ENCODE measurements at regions not wholly inside any gene's neighbourhood (a gene's known extent, or its start where the extent isn't known, plus 50 kb on each side); places are given as distances from the start of the nearest gene placed in this dataset.

DNA sequence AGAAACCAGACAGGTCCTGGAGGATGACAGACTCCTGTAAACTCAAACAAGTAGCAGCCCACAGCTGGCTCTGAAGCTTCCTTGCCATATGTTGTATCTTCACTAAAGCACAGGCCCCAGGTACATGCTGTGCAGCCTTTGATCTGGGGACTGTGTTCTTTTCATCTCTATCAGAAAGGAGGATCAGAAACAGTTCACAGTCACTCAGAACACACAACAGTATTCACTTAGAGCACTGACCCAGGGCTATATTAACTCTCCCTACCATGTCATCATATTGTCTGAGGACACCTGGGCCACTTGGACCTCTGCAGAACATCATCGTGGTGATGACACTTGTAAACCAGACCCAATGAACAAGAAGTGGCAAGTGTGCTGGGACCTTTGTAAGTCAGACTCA, 222.0 kb downstream of the SETD4 start:
- H3K9me3 ChIP-seq, result no peaks in the 10 kb centered on the region
- H3K4me1 ChIP-seq (ENCODE audit: control insufficient read depth in 1 of 2, insufficient read depth in 2 of 2, low read depth in 1 of 2, low read length in 1 of 2), result no peaks in the 10 kb centered on the region
- H4K20me1 ChIP-seq (ENCODE audit: insufficient read depth), result no peaks in the 10 kb centered on the region
- H3K9ac ChIP-seq, result no peak overlapping the region
- no peak overlapping the region for H2AFZ ChIP-seq (ENCODE audit: low read depth)
- H3K4me2 ChIP-seq, result no peak overlapping the region
- TF ChIP-seq FOXM1 (IDR thresholded peaks at IDR 0.05; ENCODE audit: low read depth) (no peak), GABPA (IDR thresholded peaks at IDR 0.05; ENCODE audit: low read depth) (no peak), EP300 (IDR thresholded peaks at IDR 0.05; ENCODE audit: borderline replicate concordance in 1 of 2, low read depth in 1 of 2, low read length in 1 of 2) (no peak), CHD2 (IDR thresholded peaks at IDR 0.05; ENCODE audit: low read length, partially characterized antibody) (no peak), FOSL2 (IDR thresholded peaks at IDR 0.05; ENCODE audit: borderline replicate concordance, low read depth) (no peak), MXI1 (IDR thresholded peaks at IDR 0.05; ENCODE audit: low read depth, low read length) (no peak), TCF12 (IDR thresholded peaks at IDR 0.05) (no peak), NRF1 (IDR thresholded peaks at IDR 0.05; ENCODE audit: low read depth, low read length) (no peak), YY1 (IDR thresholded peaks at IDR 0.05; ENCODE audit: low read depth) (no peak)
- TF ChIP-seq, protein P1, sequence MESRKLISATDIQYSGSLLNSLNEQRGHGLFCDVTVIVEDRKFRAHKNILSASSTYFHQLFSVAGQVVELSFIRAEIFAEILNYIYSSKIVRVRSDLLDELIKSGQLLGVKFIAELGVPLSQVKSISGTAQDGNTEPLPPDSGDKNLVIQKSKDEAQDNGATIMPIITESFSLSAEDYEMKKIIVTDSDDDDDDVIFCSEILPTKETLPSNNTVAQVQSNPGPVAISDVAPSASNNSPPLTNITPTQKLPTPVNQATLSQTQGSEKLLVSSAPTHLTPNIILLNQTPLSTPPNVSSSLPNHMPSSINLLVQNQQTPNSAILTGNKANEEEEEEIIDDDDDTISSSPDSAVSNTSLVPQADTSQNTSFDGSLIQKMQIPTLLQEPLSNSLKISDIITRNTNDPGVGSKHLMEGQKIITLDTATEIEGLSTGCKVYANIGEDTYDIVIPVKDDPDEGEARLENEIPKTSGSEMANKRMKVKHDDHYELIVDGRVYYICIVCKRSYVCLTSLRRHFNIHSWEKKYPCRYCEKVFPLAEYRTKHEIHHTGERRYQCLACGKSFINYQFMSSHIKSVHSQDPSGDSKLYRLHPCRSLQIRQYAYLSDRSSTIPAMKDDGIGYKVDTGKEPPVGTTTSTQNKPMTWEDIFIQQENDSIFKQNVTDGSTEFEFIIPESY (IDR thresholded peaks at IDR 0.05; ENCODE audit: borderline replicate concordance, low read depth), result no peak
- TF ChIP-seq, protein P2, sequence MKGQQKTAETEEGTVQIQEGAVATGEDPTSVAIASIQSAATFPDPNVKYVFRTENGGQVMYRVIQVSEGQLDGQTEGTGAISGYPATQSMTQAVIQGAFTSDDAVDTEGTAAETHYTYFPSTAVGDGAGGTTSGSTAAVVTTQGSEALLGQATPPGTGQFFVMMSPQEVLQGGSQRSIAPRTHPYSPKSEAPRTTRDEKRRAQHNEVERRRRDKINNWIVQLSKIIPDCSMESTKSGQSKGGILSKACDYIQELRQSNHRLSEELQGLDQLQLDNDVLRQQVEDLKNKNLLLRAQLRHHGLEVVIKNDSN (IDR thresholded peaks at IDR 0.05; ENCODE audit: borderline replicate concordance, low read depth), result no peak
- H3K79me2 ChIP-seq (ENCODE audit: insufficient read depth), result no peaks in the 10 kb centered on the region
- CTCF ChIA-PET, result interaction anchor here (2.3 to 4.8 kb wide), 4 partner anchors 11 to 1149 kb away, joined by 23 to 89 read pairs (median 42); no protein-coding TSS in a partner anchor
- no peak for DNase-seq
- WGBS (ENCODE audit: low lambda C conversion rate), result 0% methylated on average over 1 of the region's 1 CpG
- no peaks in the 10 kb centered on the region for H3K9me2 ChIP-seq
- no peak overlapping the region for H3K27ac ChIP-seq (ENCODE audit: low read depth in 2 of 2, low read length in 1 of 2)
- H3K4me3 ChIP-seq (ENCODE audit: low read depth in 2 of 2, low read length in 1 of 2), result no peak overlapping the region
- POLR2A ChIA-PET, result no interaction called here
- no peaks in the 10 kb centered on the region for H3F3A ChIP-seq (replicated peaks; ENCODE audit: insufficient read depth)
- H3K27me3 ChIP-seq (ENCODE audit: insufficient read depth), result no peaks in the 10 kb centered on the region
- no peaks in the 10 kb centered on the region for H3K36me3 ChIP-seq (replicated peaks in 1 of 2; ENCODE audit: control insufficient read depth in 1 of 2, insufficient read depth in 2 of 2, low read length in 1 of 2)

DNA sequence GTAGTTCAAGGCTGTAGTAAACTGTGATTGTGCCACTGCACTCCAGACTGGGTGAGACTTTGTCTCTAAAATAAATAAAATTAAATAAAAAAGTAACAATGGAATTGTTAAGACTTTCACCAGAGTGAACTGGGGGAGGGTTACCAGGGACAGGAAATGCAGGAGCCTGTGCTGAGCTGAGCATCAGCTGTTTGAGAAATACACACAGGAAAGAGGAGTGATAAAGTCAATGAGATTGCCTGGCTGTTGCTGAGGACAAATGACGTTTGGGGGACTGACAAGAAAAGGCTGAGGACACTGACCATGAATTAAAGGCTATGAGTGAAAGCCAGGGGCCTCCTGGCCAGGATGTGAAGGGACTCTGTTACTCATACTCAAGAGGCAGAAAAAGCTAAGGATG, 226.3 kb downstream of the SETD4 start:
- TF ChIP-seq RCOR1 (IDR thresholded peaks at IDR 0.05; ENCODE audit: low read length) (no peak), FOXJ3 (CRISPR knock-in tag; IDR thresholded peaks at IDR 0.05) (no peak), NRF1 (IDR thresholded peaks at IDR 0.05; ENCODE audit: low read depth, low read length) (no peak), EZH2phosphoT487 (IDR thresholded peaks at IDR 0.05; ENCODE audit: borderline replicate concordance, low read depth) (no peak), FOSL2 (IDR thresholded peaks at IDR 0.05; ENCODE audit: borderline replicate concordance, low read depth) (no peak)
- TF ChIP-seq, protein P1 (IDR thresholded peaks at IDR 0.05; ENCODE audit: borderline replicate concordance, low read depth), result no peak
- TF ChIP-seq, protein P3, sequence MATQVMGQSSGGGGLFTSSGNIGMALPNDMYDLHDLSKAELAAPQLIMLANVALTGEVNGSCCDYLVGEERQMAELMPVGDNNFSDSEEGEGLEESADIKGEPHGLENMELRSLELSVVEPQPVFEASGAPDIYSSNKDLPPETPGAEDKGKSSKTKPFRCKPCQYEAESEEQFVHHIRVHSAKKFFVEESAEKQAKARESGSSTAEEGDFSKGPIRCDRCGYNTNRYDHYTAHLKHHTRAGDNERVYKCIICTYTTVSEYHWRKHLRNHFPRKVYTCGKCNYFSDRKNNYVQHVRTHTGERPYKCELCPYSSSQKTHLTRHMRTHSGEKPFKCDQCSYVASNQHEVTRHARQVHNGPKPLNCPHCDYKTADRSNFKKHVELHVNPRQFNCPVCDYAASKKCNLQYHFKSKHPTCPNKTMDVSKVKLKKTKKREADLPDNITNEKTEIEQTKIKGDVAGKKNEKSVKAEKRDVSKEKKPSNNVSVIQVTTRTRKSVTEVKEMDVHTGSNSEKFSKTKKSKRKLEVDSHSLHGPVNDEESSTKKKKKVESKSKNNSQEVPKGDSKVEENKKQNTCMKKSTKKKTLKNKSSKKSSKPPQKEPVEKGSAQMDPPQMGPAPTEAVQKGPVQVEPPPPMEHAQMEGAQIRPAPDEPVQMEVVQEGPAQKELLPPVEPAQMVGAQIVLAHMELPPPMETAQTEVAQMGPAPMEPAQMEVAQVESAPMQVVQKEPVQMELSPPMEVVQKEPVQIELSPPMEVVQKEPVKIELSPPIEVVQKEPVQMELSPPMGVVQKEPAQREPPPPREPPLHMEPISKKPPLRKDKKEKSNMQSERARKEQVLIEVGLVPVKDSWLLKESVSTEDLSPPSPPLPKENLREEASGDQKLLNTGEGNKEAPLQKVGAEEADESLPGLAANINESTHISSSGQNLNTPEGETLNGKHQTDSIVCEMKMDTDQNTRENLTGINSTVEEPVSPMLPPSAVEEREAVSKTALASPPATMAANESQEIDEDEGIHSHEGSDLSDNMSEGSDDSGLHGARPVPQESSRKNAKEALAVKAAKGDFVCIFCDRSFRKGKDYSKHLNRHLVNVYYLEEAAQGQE (IDR thresholded peaks at IDR 0.05; ENCODE audit: low read depth, low read length), result no peak
- no peak overlapping the region for H3K27ac ChIP-seq (ENCODE audit: low read depth in 2 of 2, low read length in 1 of 2)
- WGBS (ENCODE audit: low lambda C conversion rate), result 0% methylated on average over 1 of the region's 1 CpG
- H3K36me3 ChIP-seq (replicated peaks in 1 of 2; ENCODE audit: control insufficient read depth in 1 of 2, insufficient read depth in 2 of 2, low read length in 1 of 2), result no peaks in the 10 kb centered on the region
- no peak overlapping the region for H3K4me3 ChIP-seq (ENCODE audit: low read depth in 2 of 2, low read length in 1 of 2)
- no peaks in the 10 kb centered on the region for H3F3A ChIP-seq (replicated peaks; ENCODE audit: insufficient read depth)
- H3K9ac ChIP-seq, result no peak overlapping the region
- ChIA-PET POLR2A (no interaction called here), CTCF (no interaction called here)
- H3K27me3 ChIP-seq (ENCODE audit: insufficient read depth), result no peaks in the 10 kb centered on the region
- H3K9me2 ChIP-seq, result no peaks in the 10 kb centered on the region
- H4K20me1 ChIP-seq (ENCODE audit: insufficient read depth), result no peaks in the 10 kb centered on the region
- no peaks in the 10 kb centered on the region for H3K9me3 ChIP-seq
- H2AFZ ChIP-seq (ENCODE audit: low read depth), result no peak overlapping the region
- DNase-seq, result no peak
- no peak overlapping the region for H3K4me2 ChIP-seq
- no peaks in the 10 kb centered on the region for H3K4me1 ChIP-seq (ENCODE audit: control insufficient read depth in 1 of 2, insufficient read depth in 2 of 2, low read depth in 1 of 2, low read length in 1 of 2)
- H3K79me2 ChIP-seq (ENCODE audit: insufficient read depth), result no peaks in the 10 kb centered on the region

Measured in SK-N-SH (cell line).